H1 (cell line): ENCODE measurements at regions not wholly inside any gene's neighbourhood (a gene's known extent, or its start where the extent isn't known, plus 50 kb on each side); places are given as distances from the start of the nearest gene placed in this dataset.

Experiments
- CTCF ChIA-PET: fragments of 300-600 bp; sonication (Branson Sonifier 250); formaldehyde crosslinking; loops from one replicate; lab custom pipeline; 2021; ENCODE audit not compliant: partially characterized antibody; lab: Charles Lee
- POLR2A ChIA-PET: fragments of 300-600 bp; sonication (Branson Sonifier 250); formaldehyde crosslinking; loops from one replicate; lab custom pipeline; 2021; ENCODE audit warnings: inconsistent platforms; ENCODE audit not compliant: partially characterized antibody; lab: Charles Lee
- DNase-seq, 2 experiments: peaks; one replicate each; pipeline versions ENCODE4 v3.0.0 to v3.0.0-alpha.2; 2010 to 2022; ENCODE audit warnings: low spot score in 2 of 2, low read depth in 1 of 2, mixed read lengths in 1 of 2
- FAIRE-seq: peaks from 2 replicates; lab custom pipeline; 2011; peaks lifted over from hg19 to GRCh38; lab: Jason Lieb, UNC
- H2AFZ ChIP-seq: 2 replicates; pipeline ENCODE4 v1.8.1; 2012; ENCODE audit warnings: low read length, inconsistent platforms
- H2AK5ac ChIP-seq: 2 replicates; pipeline ENCODE4 v1.6.1; 2013; ENCODE audit warnings: low read depth, low read length
- H2BK120ac ChIP-seq: replicated peaks from 2 replicates; pipeline ENCODE3; 2013; ENCODE audit warnings: low read depth, low read length, inconsistent platforms
- H2BK12ac ChIP-seq: 2 replicates; pipeline ENCODE4 v1.6.1; 2013; ENCODE audit warnings: low read depth, low read length
- H2BK15ac ChIP-seq: 2 replicates; pipeline ENCODE4 v1.6.1; 2013; ENCODE audit warnings: low read length
- H2BK20ac ChIP-seq: 2 replicates; pipeline ENCODE4 v1.6.1; 2013; ENCODE audit warnings: low read length
- H2BK5ac ChIP-seq: 2 replicates; pipeline ENCODE4 v1.6.1; 2013; ENCODE audit warnings: low read depth, low read length
- H3K14ac ChIP-seq: 2 replicates; pipeline ENCODE4 v1.6.1; 2013; ENCODE audit warnings: inconsistent platforms; ENCODE audit not compliant: insufficient read length
- H3K18ac ChIP-seq: 2 replicates; pipeline ENCODE4 v1.6.1; 2013; ENCODE audit warnings: low read length; ENCODE audit errors: extremely low read depth
- H3K23ac ChIP-seq: 2 replicates; pipeline ENCODE4 v1.6.1; 2013; ENCODE audit warnings: inconsistent platforms; ENCODE audit not compliant: insufficient read length
- H3K23me2 ChIP-seq: 2 replicates; pipeline ENCODE4 v1.6.1; 2013; ENCODE audit warnings: low read depth, low read length
- H3K27ac ChIP-seq: 2 replicates; pipeline ENCODE4 v1.6.1; 2011; ENCODE audit warnings: low read depth, low read length, inconsistent platforms
- H3K27me3 ChIP-seq, 4 experiments: replicated peaks in 1 of 4; 1 replicate in 1 of 4; 2 replicates in 3 of 4; pipeline versions ENCODE4 v1.6.1 to v1.8.1; 2011 to 2013; ENCODE audit warnings: low read length in 3 of 4, mild to moderate bottlenecking in 3 of 4, inconsistent platforms in 2 of 4, mixed read lengths in 2 of 4, moderate library complexity in 1 of 4; ENCODE audit not compliant: control insufficient read depth in 3 of 4, insufficient read depth in 3 of 4; ENCODE audit errors: extremely low read depth in 1 of 4
- H3K36me3 ChIP-seq, 4 experiments: 2 replicates each; pipeline versions ENCODE4 v1.6.1 to v1.8.1; 2011 to 2013; ENCODE audit warnings: mild to moderate bottlenecking in 4 of 4, low read length in 3 of 4, moderate library complexity in 2 of 4, control low read depth in 1 of 4, inconsistent platforms in 1 of 4; ENCODE audit not compliant: insufficient read depth in 4 of 4, control insufficient read depth in 2 of 4
- H3K4ac ChIP-seq: replicated peaks from 2 replicates; pipeline ENCODE3; 2013; ENCODE audit warnings: low read length, low read depth, mixed read lengths, inconsistent platforms; ENCODE audit not compliant: insufficient read length
- H3K4me1 ChIP-seq, 4 experiments: replicated peaks in 1 of 4; 1 replicate in 1 of 4; 2 replicates in 3 of 4; pipeline versions ENCODE4 v1.6.1 to v1.8.1; 2011 to 2013; ENCODE audit warnings: low read length in 3 of 4, inconsistent platforms in 2 of 4, mixed read lengths in 1 of 4; ENCODE audit not compliant: insufficient read depth in 4 of 4, control insufficient read depth in 3 of 4
- H3K4me2 ChIP-seq, 2 experiments: 2 replicates each; pipeline versions ENCODE4 v1.6.1 to v1.8.1; 2011 to 2013; ENCODE audit warnings: low read depth in 2 of 2, low read length in 2 of 2, control low read depth in 1 of 2, inconsistent platforms in 1 of 2, mild to moderate bottlenecking in 1 of 2; ENCODE audit not compliant: insufficient read depth in 1 of 2
- H3K4me3 ChIP-seq, 4 experiments: fragments of 200-600, 300-600 bp in 1 of 4; sonication (generic), shearing (Covaris generic), sonication (Bioruptor Twin) in 1 of 4; 2 replicates each; pipeline versions ENCODE4 v1.5.1 to v1.8.1; 2011 to 2016; ENCODE audit warnings: low read length in 4 of 4, low read depth in 3 of 4, control low read depth in 2 of 4, inconsistent platforms in 2 of 4, mild to moderate bottlenecking in 2 of 4, mixed read lengths in 1 of 4, moderate library complexity in 1 of 4; ENCODE audit not compliant: insufficient read depth in 2 of 4; ENCODE audit errors: extremely low read depth in 1 of 4
- H3K56ac ChIP-seq: replicated peaks from 2 replicates; pipeline ENCODE3; 2013; ENCODE audit warnings: low read depth, mild to moderate bottlenecking, mixed read lengths, low read length, inconsistent platforms; ENCODE audit not compliant: insufficient read length
- H3K79me1 ChIP-seq: 2 replicates; pipeline ENCODE4 v1.6.1; 2013; ENCODE audit warnings: low read depth, low read length, control low read depth
- H3K79me2 ChIP-seq, 2 experiments: 2 replicates each; pipeline versions ENCODE4 v1.6.1 to v1.8.1; 2012 to 2013; ENCODE audit warnings: low read length in 2 of 2, mild to moderate bottlenecking in 2 of 2, inconsistent platforms in 1 of 2; ENCODE audit not compliant: insufficient read depth in 2 of 2, control insufficient read depth in 1 of 2
- H3K9ac ChIP-seq, 4 experiments: replicated peaks in 1 of 4; 1 replicate in 1 of 4; 2 replicates in 3 of 4; pipeline versions ENCODE4 v1.6.1 to v1.8.1; 2011 to 2013; ENCODE audit warnings: low read depth in 3 of 4, low read length in 3 of 4, control low read depth in 2 of 4, mild to moderate bottlenecking in 2 of 4, moderate library complexity in 2 of 4, inconsistent platforms in 1 of 4; ENCODE audit errors: extremely low read depth in 1 of 4
- H3K9me3 ChIP-seq, 2 experiments: 2 replicates each; pipeline versions ENCODE4 v1.6.1 to v1.8.1; 2012 to 2013; ENCODE audit warnings: mild to moderate bottlenecking in 2 of 2, moderate library complexity in 2 of 2, control low read depth in 1 of 2, inconsistent platforms in 1 of 2, low read depth in 1 of 2, low read length in 1 of 2, mixed read lengths in 1 of 2; ENCODE audit not compliant: insufficient read depth in 2 of 2
- H4K20me1 ChIP-seq, 2 experiments: replicated peaks in 1 of 2; 2 replicates each; pipeline versions ENCODE3 to v1.8.1; 2011 to 2013; ENCODE audit warnings: inconsistent platforms in 2 of 2, low read length in 2 of 2, mild to moderate bottlenecking in 1 of 2; ENCODE audit not compliant: insufficient read depth in 2 of 2, control insufficient read depth in 1 of 2
- H4K5ac ChIP-seq: 2 replicates; pipeline ENCODE4 v1.6.1; 2013; ENCODE audit warnings: low read length, low read depth, mixed read lengths, inconsistent platforms; ENCODE audit not compliant: insufficient read length
- H4K8ac ChIP-seq: 2 replicates; pipeline ENCODE4 v1.8.0; 2013; ENCODE audit warnings: mild to moderate bottlenecking, moderate library complexity, low read length, inconsistent platforms; ENCODE audit not compliant: insufficient read depth; ENCODE audit errors: extremely low read depth
- H4K91ac ChIP-seq: replicated peaks from 2 replicates; pipeline ENCODE3; 2013; ENCODE audit warnings: low read length, mixed read lengths, inconsistent platforms; ENCODE audit not compliant: insufficient read length
- ASH2L ChIP-seq: fragments of 200-600, 300-600 bp; sonication (generic); IDR thresholded peaks from one replicate; pipeline ENCODE4 v1.7.1; 2017; ENCODE audit warnings: low read length
- CHD2 ChIP-seq: IDR thresholded peaks from 2 replicates; pipeline ENCODE4 v1.6.1; 2012; ENCODE audit warnings: low read length, improper control_type of control experiment
- CTBP2 ChIP-seq: IDR thresholded peaks from 2 replicates; pipeline ENCODE4 v1.7.0; 2011; ENCODE audit warnings: borderline replicate concordance, mild to moderate bottlenecking, moderate library complexity, mixed read lengths, low read length; ENCODE audit not compliant: insufficient read depth, insufficient read length
- EGR1 ChIP-seq: IDR thresholded peaks from 2 replicates; pipeline ENCODE4 v1.6.1; 2011; ENCODE audit warnings: low read depth, low read length, borderline replicate concordance
- FOSL1 ChIP-seq: IDR thresholded peaks from 2 replicates; pipeline ENCODE4 v1.6.1; 2011; ENCODE audit warnings: mild to moderate bottlenecking, low read depth, low read length, moderate library complexity; ENCODE audit not compliant: insufficient read depth
- GABPA ChIP-seq: IDR thresholded peaks from 2 replicates; pipeline ENCODE4 v1.6.1; 2011; ENCODE audit warnings: mild to moderate bottlenecking, low read length, moderate library complexity, borderline replicate concordance; ENCODE audit not compliant: insufficient read depth
- GTF2F1 ChIP-seq: IDR thresholded peaks from 2 replicates; pipeline ENCODE4 v1.6.1; 2012; ENCODE audit warnings: low read depth, low read length, improper control_type of control experiment, borderline replicate concordance
- SAP30 ChIP-seq: fragments of 300-600 bp; sonication (generic); IDR thresholded peaks from 2 replicates; pipeline ENCODE4 v1.7.1; 2012; ENCODE audit warnings: low read length, moderate library complexity, mild to moderate bottlenecking, inconsistent platforms; ENCODE audit not compliant: insufficient read depth, insufficient replicate concordance
- SP1 ChIP-seq: IDR thresholded peaks from 2 replicates; pipeline ENCODE4 v1.6.1; 2011; ENCODE audit warnings: low read depth, low read length
- TEAD4 ChIP-seq: IDR thresholded peaks from 2 replicates; pipeline ENCODE4 v1.6.1; 2012; ENCODE audit warnings: low read depth, low read length, inconsistent platforms, mixed read lengths
- WGBS, 2 experiments: shearing (Covaris generic) in 1 of 2; methylation state at CpG; one replicate each; pipeline versions ENCODE4 v1.1.6 to v1.1.7; 2013 to 2015; ENCODE audit warnings: low lambda C conversion rate in 2 of 2, mixed read lengths in 2 of 2, inconsistent platforms in 1 of 2, low coverage in 1 of 2, missing lambda C conversion rate in 1 of 2; ENCODE audit not compliant: insufficient replicate concordance in 2 of 2, insufficient coverage in 1 of 2, insufficient read length in 1 of 2; ENCODE audit errors: extremely low coverage in 1 of 2, missing lambda C conversion rate in 1 of 2; 5-methylcytosine and 5-hydroxymethylcytosine counted together
- TF ChIP-seq, protein P1 (sequence below): IDR thresholded peaks from 2 replicates; pipeline ENCODE4 v1.6.1; 2012; ENCODE audit warnings: low read length, inconsistent platforms
- TF ChIP-seq, protein P2 (sequence below): IDR thresholded peaks from 2 replicates; pipeline ENCODE4 v1.6.1; 2012; ENCODE audit warnings: inconsistent platforms

DNA sequence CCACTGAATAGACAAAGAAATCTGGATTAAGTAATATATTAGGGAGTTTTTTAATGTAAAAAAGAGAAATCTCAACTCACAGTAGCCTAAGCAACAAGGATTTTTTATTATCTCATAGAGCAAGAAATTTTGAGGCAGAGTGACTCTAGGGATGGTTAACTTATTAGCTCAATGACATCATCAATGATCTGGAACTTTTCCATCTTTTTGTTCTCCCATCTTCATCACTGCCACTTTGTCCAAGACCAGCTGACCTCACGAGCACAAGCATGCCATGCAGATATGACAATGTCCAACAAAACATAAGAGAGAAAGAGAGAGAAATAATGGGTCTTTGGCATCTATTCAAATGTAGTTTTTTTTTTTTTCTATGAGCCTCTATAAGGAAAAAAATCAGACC lies 211.8 kb upstream of the RND3 start:
- Histone ChIP-seq H4K5ac (no peak overlapping the region), H3K23ac (no peak overlapping the region), H4K20me1 (no peaks in the 10 kb centered on the region), H3K79me1 (no peaks in the 10 kb centered on the region; the same call in 1 of the 2 replicates), H3K56ac (no peak overlapping the region), H3K4me2 (no peak overlapping the region), H3K36me3 (no peaks in the 10 kb centered on the region), H3K14ac (no peak overlapping the region), H3K4me1 (peaks cover 0 to 3% (median 0%) of the 10 kb centered on the region in 4 experiments; a peak in 1 of 7 replicates), H2AFZ (no peak overlapping the region), H2BK20ac (no peak overlapping the region), H4K8ac (no peak overlapping the region), H3K27me3 (no peaks in the 10 kb centered on the region), H2BK120ac (no peak overlapping the region), H3K9ac (no peak overlapping the region), H3K4ac (no peak overlapping the region), H3K18ac (no peak overlapping the region), H2BK12ac (no peak overlapping the region), H3K79me2 (no peaks in the 10 kb centered on the region), H4K91ac (no peak overlapping the region), H2BK15ac (no peak overlapping the region), H2AK5ac (no peak overlapping the region), H2BK5ac (no peak overlapping the region), H3K27ac (no peak overlapping the region), H3K4me3 (no peak overlapping the region), H3K9me3 (peaks cover 3 to 4% of the 10 kb centered on the region in 2 experiments; a peak in 1 of 4 replicates), H3K23me2 (no peaks in the 10 kb centered on the region)
- 82% methylated on average over 1 of the region's 1 CpG; no CpG with 5 or more reads in 1 of the 2 experiments for WGBS, 2 experiments
- ChIA-PET POLR2A (no interaction called here), CTCF (no interaction called here)
- DNase-seq: no peak
- TF ChIP-seq, protein P1, sequence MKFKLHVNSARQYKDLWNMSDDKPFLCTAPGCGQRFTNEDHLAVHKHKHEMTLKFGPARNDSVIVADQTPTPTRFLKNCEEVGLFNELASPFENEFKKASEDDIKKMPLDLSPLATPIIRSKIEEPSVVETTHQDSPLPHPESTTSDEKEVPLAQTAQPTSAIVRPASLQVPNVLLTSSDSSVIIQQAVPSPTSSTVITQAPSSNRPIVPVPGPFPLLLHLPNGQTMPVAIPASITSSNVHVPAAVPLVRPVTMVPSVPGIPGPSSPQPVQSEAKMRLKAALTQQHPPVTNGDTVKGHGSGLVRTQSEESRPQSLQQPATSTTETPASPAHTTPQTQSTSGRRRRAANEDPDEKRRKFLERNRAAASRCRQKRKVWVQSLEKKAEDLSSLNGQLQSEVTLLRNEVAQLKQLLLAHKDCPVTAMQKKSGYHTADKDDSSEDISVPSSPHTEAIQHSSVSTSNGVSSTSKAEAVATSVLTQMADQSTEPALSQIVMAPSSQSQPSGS: no peak
- TF ChIP-seq SP1: no peak
- no peak for TF ChIP-seq CTBP2
- TF ChIP-seq GABPA: no peak
- TF ChIP-seq TEAD4: no peak
- no peak for TF ChIP-seq EGR1
- TF ChIP-seq ASH2L: no peak
- no peak for TF ChIP-seq SAP30
- TF ChIP-seq, protein P2, sequence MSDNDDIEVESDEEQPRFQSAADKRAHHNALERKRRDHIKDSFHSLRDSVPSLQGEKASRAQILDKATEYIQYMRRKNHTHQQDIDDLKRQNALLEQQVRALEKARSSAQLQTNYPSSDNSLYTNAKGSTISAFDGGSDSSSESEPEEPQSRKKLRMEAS: no peak
- TF ChIP-seq GTF2F1: no peak
- no peak for TF ChIP-seq CHD2
- no peak for TF ChIP-seq FOSL1
- no peak for FAIRE-seq
